ENCODE measurements at regions not wholly inside any gene's neighbourhood (a gene's known extent, or its start where the extent isn't known, plus 50 kb on each side); places are given as distances from the start of the nearest gene placed in this dataset.

GRCh38 chr3:484341-484740 is 287.8 kb downstream of the CHL1 start:
- Histone ChIP-seq H3K36me3 (ENCODE audit: control insufficient read depth, insufficient read depth, low read length) (no peaks in the 10 kb centered on the region), H3K27me3 (ENCODE audit: control insufficient read depth, insufficient read depth, low read length) (no peaks in the 10 kb centered on the region), H3K27ac (ENCODE audit: low read depth, low read length) (no peak overlapping the region), H3K4me3 (ENCODE audit: low read length) (no peak overlapping the region), H3K4me1 (ENCODE audit: control insufficient read depth, insufficient read depth, low read length) (no peaks in the 10 kb centered on the region), H3K9ac (ENCODE audit: low read length) (no peak overlapping the region)

- H3K36me3 ChIP-seq (ENCODE audit: control insufficient read depth, insufficient read depth, low read length): no peaks in the 10 kb centered on the region
- no peak overlapping the region for H3K27ac ChIP-seq (ENCODE audit: low read depth, low read length)
- H3K4me3 ChIP-seq (ENCODE audit: low read length): no peak overlapping the region
- no peaks in the 10 kb centered on the region for H3K4me1 ChIP-seq (ENCODE audit: control insufficient read depth, insufficient read depth, low read length)
- no peak overlapping the region for H3K9ac ChIP-seq (ENCODE audit: low read length)
- H3K27me3 ChIP-seq (ENCODE audit: control insufficient read depth, insufficient read depth, low read length): no peaks in the 10 kb centered on the region
Observed at GRCh38 chr3:487614-488013, 291.1 kb downstream of the CHL1 start.

GRCh38 chr3:492586-493316 is 296.2 kb downstream of the CHL1 start:
- no peak overlapping the region for H3K4me3 ChIP-seq (ENCODE audit: low read length)
- no peak overlapping the region for H3K27ac ChIP-seq (ENCODE audit: low read depth, low read length)
- no peaks in the 10 kb centered on the region for H3K36me3 ChIP-seq (ENCODE audit: control insufficient read depth, insufficient read depth, low read length)
- no peaks in the 10 kb centered on the region for H3K27me3 ChIP-seq (ENCODE audit: control insufficient read depth, insufficient read depth, low read length)
- no peaks in the 10 kb centered on the region for H3K4me1 ChIP-seq (ENCODE audit: control insufficient read depth, insufficient read depth, low read length)
- no peak overlapping the region for H3K9ac ChIP-seq (ENCODE audit: low read length)

GRCh38 chr3:494190-494589 is 297.6 kb downstream of the CHL1 start:
- H3K4me1 ChIP-seq (ENCODE audit: control insufficient read depth, insufficient read depth, low read length): no peaks in the 10 kb centered on the region
- no peaks in the 10 kb centered on the region for H3K36me3 ChIP-seq (ENCODE audit: control insufficient read depth, insufficient read depth, low read length)
- no peaks in the 10 kb centered on the region for H3K27me3 ChIP-seq (ENCODE audit: control insufficient read depth, insufficient read depth, low read length)
- H3K4me3 ChIP-seq (ENCODE audit: low read length): no peak overlapping the region
- no peak overlapping the region for H3K9ac ChIP-seq (ENCODE audit: low read length)
- H3K27ac ChIP-seq (ENCODE audit: low read depth, low read length): no peak overlapping the region

- no peaks in the 10 kb centered on the region for H3K4me1 ChIP-seq (ENCODE audit: control insufficient read depth, insufficient read depth, low read length)
- no peaks in the 10 kb centered on the region for H3K36me3 ChIP-seq (ENCODE audit: control insufficient read depth, insufficient read depth, low read length)
- H3K27me3 ChIP-seq (ENCODE audit: control insufficient read depth, insufficient read depth, low read length): no peaks in the 10 kb centered on the region
- H3K27ac ChIP-seq (ENCODE audit: low read depth, low read length): no peak overlapping the region
- H3K4me3 ChIP-seq (ENCODE audit: low read length): no peak overlapping the region
- no peak overlapping the region for H3K9ac ChIP-seq (ENCODE audit: low read length)
Observed at GRCh38 chr3:498487-498886, 301.9 kb downstream of the CHL1 start.

- H3K27me3 ChIP-seq (ENCODE audit: control insufficient read depth, insufficient read depth, low read length): no peaks in the 10 kb centered on the region
- no peaks in the 10 kb centered on the region for H3K4me1 ChIP-seq (ENCODE audit: control insufficient read depth, insufficient read depth, low read length)
Observed at GRCh38 chr3:499001-499761, 302.6 kb downstream of the CHL1 start.

GRCh38 chr3:502486-502885 is 305.9 kb downstream of the CHL1 start:
- Histone ChIP-seq H3K9ac (ENCODE audit: low read length) (no peak overlapping the region), H3K4me3 (ENCODE audit: low read length) (no peak overlapping the region), H3K27ac (ENCODE audit: low read depth, low read length) (no peak overlapping the region), H3K27me3 (ENCODE audit: control insufficient read depth, insufficient read depth, low read length) (no peaks in the 10 kb centered on the region), H3K4me1 (ENCODE audit: control insufficient read depth, insufficient read depth, low read length) (no peaks in the 10 kb centered on the region), H3K36me3 (ENCODE audit: control insufficient read depth, insufficient read depth, low read length) (no peaks in the 10 kb centered on the region)

More at GRCh38 chr3:499001-499761, 302.6 kb downstream of the CHL1 start:
- Histone ChIP-seq H3K36me3 (ENCODE audit: control insufficient read depth, insufficient read depth, low read length) (no peaks in the 10 kb centered on the region), H3K27ac (ENCODE audit: low read depth, low read length) (no peak overlapping the region), H3K9ac (ENCODE audit: low read length) (no peak overlapping the region), H3K4me3 (ENCODE audit: low read length) (no peak overlapping the region)

- H3K9ac ChIP-seq (ENCODE audit: low read length): no peak overlapping the region
- H3K4me1 ChIP-seq (ENCODE audit: control insufficient read depth, insufficient read depth, low read length): no peaks in the 10 kb centered on the region
- H3K36me3 ChIP-seq (ENCODE audit: control insufficient read depth, insufficient read depth, low read length): no peaks in the 10 kb centered on the region
- no peaks in the 10 kb centered on the region for H3K27me3 ChIP-seq (ENCODE audit: control insufficient read depth, insufficient read depth, low read length)
- H3K27ac ChIP-seq (ENCODE audit: low read depth, low read length): no peak overlapping the region
- H3K4me3 ChIP-seq (ENCODE audit: low read length): no peak overlapping the region
Observed at GRCh38 chr3:513301-513700, 316.7 kb downstream of the CHL1 start.

- no peak overlapping the region for H3K27ac ChIP-seq (ENCODE audit: low read depth, low read length)
- H3K36me3 ChIP-seq (ENCODE audit: control insufficient read depth, insufficient read depth, low read length): no peaks in the 10 kb centered on the region
- no peaks in the 10 kb centered on the region for H3K4me1 ChIP-seq (ENCODE audit: control insufficient read depth, insufficient read depth, low read length)
- H3K27me3 ChIP-seq (ENCODE audit: control insufficient read depth, insufficient read depth, low read length): no peaks in the 10 kb centered on the region
- H3K9ac ChIP-seq (ENCODE audit: low read length): no peak overlapping the region
- H3K4me3 ChIP-seq (ENCODE audit: low read length): no peak overlapping the region
Observed at GRCh38 chr3:514192-514591, 317.6 kb downstream of the CHL1 start.

GRCh38 chr3:519026-519425 is 322.5 kb downstream of the CHL1 start:
- no peaks in the 10 kb centered on the region for H3K4me1 ChIP-seq (ENCODE audit: control insufficient read depth, insufficient read depth, low read length)
- no peak overlapping the region for H3K27ac ChIP-seq (ENCODE audit: low read depth, low read length)
- no peaks in the 10 kb centered on the region for H3K36me3 ChIP-seq (ENCODE audit: control insufficient read depth, insufficient read depth, low read length)
- H3K4me3 ChIP-seq (ENCODE audit: low read length): no peak overlapping the region
- H3K9ac ChIP-seq (ENCODE audit: low read length): no peak overlapping the region
- no peaks in the 10 kb centered on the region for H3K27me3 ChIP-seq (ENCODE audit: control insufficient read depth, insufficient read depth, low read length)

GRCh38 chr3:522888-523287 is 326.3 kb downstream of the CHL1 start:
- Histone ChIP-seq H3K4me1 (ENCODE audit: control insufficient read depth, insufficient read depth, low read length) (no peaks in the 10 kb centered on the region), H3K36me3 (ENCODE audit: control insufficient read depth, insufficient read depth, low read length) (no peaks in the 10 kb centered on the region), H3K4me3 (ENCODE audit: low read length) (no peak overlapping the region), H3K27ac (ENCODE audit: low read depth, low read length) (no peak overlapping the region), H3K9ac (ENCODE audit: low read length) (no peak overlapping the region), H3K27me3 (ENCODE audit: control insufficient read depth, insufficient read depth, low read length) (no peaks in the 10 kb centered on the region)

- Histone ChIP-seq H3K36me3 (ENCODE audit: control insufficient read depth, insufficient read depth, low read length) (no peaks in the 10 kb centered on the region), H3K27ac (ENCODE audit: low read depth, low read length) (no peak overlapping the region), H3K27me3 (ENCODE audit: control insufficient read depth, insufficient read depth, low read length) (no peaks in the 10 kb centered on the region), H3K9ac (ENCODE audit: low read length) (no peak overlapping the region), H3K4me3 (ENCODE audit: low read length) (no peak overlapping the region), H3K4me1 (ENCODE audit: control insufficient read depth, insufficient read depth, low read length) (no peaks in the 10 kb centered on the region)
Observed at GRCh38 chr3:525415-525814, 328.9 kb downstream of the CHL1 start.
